Neural cell (in vitro differentiated cells): ENCODE measurements at regions not wholly inside any gene's neighbourhood (a gene's known extent, or its start where the extent isn't known, plus 50 kb on each side); places are given as distances from the start of the nearest gene placed in this dataset.

ENCODE experiments used
- CTCF ChIP-seq: fragments of 450-650 bp; IDR thresholded peaks from 2 replicates; pipeline ENCODE4 v1.5.1; 2014; ENCODE audit warnings: antibody characterized with exemption, mild to moderate bottlenecking, moderate library complexity; ENCODE audit not compliant: poor library complexity, severe bottlenecking
- EP300 ChIP-seq: fragments of 450-650 bp; conservative IDR thresholded peaks from 2 replicates; pipeline ENCODE4 v1.6.1; 2014; ENCODE audit warnings: antibody characterized with exemption, mild to moderate bottlenecking, moderate library complexity; ENCODE audit not compliant: poor library complexity, severe bottlenecking
- EZH2 ChIP-seq: fragments of 200-600, 300-800 bp; shearing (Covaris generic), sonication (generic); IDR thresholded peaks from 2 replicates; pipeline ENCODE4 v1.6.1; 2014; ENCODE audit warnings: antibody characterized with exemption, low read length, borderline replicate concordance, mild to moderate bottlenecking; ENCODE audit not compliant: insufficient read depth, poor library complexity, severe bottlenecking
- MXI1 ChIP-seq: fragments of 450-650 bp; conservative IDR thresholded peaks from 2 replicates; pipeline ENCODE4 v1.6.1; 2014; ENCODE audit warnings: antibody characterized with exemption, mild to moderate bottlenecking; ENCODE audit not compliant: poor library complexity, severe bottlenecking
- POLR2AphosphoS5 ChIP-seq: IDR thresholded peaks from 2 replicates; pipeline ENCODE4 v1.6.1; 2012
- RAD21 ChIP-seq: fragments of 450-650 bp; conservative IDR thresholded peaks from 2 replicates; pipeline ENCODE4 v1.6.1; 2014; ENCODE audit warnings: antibody characterized with exemption, mild to moderate bottlenecking, moderate library complexity
- REST ChIP-seq: IDR thresholded peaks from 2 replicates; pipeline ENCODE4 v1.6.1; 2012; ENCODE audit warnings: borderline replicate concordance
- SMC3 ChIP-seq: fragments of 450-650 bp; conservative IDR thresholded peaks from 2 replicates; pipeline ENCODE4 v1.6.1; 2014; ENCODE audit warnings: antibody characterized with exemption, mild to moderate bottlenecking, moderate library complexity; ENCODE audit not compliant: poor library complexity

- TF ChIP-seq CTCF = no peak
- no peak for TF ChIP-seq SMC3
- no peak for TF ChIP-seq RAD21
- no peak for TF ChIP-seq REST
- TF ChIP-seq POLR2AphosphoS5 = no peak
- no peak for TF ChIP-seq MXI1
- no peak for TF ChIP-seq EZH2
- TF ChIP-seq EP300 = no peak
Measured at GRCh38 chr4:108375434-108375833, 206.7 kb upstream of the LEF1 start.
